GM06990 (cell line): ENCODE measurements at regions not wholly inside any gene's neighbourhood (a gene's known extent, or its start where the extent isn't known, plus 50 kb on each side); places are given as distances from the start of the nearest gene placed in this dataset.
"Not testable (repeated sequence)": the region's sequence is repeated elsewhere in the genome, so short reads cannot be mapped to it uniquely, and the experiment has no call there.

Experiments
- DNase-seq: peaks from one replicate; pipeline ENCODE4 v3.0.0-alpha.2; 2011; ENCODE audit not compliant: insufficient read length; ENCODE audit errors: extremely low read depth
- H3K27me3 ChIP-seq: replicated peaks from 2 replicates; pipeline ENCODE4 v1.6.0; 2011; ENCODE audit warnings: low read length; ENCODE audit not compliant: control insufficient read depth, insufficient read depth
- H3K36me3 ChIP-seq: 2 replicates; pipeline ENCODE4 v1.5.1; 2011; ENCODE audit warnings: low read length; ENCODE audit not compliant: control insufficient read depth, insufficient read depth
- H3K4me3 ChIP-seq: replicated peaks from 2 replicates; pipeline ENCODE4 v1.5.1; 2011; ENCODE audit warnings: low read depth, mild to moderate bottlenecking, control low read depth, low read length
- TF ChIP-seq, protein P1 (sequence below): IDR thresholded peaks from 2 replicates; pipeline ENCODE4 v1.5.1; 2011; ENCODE audit warnings: low read length, control low read depth, mild to moderate bottlenecking, inconsistent platforms; ENCODE audit not compliant: insufficient read depth, poor library complexity, severe bottlenecking

DNA sequence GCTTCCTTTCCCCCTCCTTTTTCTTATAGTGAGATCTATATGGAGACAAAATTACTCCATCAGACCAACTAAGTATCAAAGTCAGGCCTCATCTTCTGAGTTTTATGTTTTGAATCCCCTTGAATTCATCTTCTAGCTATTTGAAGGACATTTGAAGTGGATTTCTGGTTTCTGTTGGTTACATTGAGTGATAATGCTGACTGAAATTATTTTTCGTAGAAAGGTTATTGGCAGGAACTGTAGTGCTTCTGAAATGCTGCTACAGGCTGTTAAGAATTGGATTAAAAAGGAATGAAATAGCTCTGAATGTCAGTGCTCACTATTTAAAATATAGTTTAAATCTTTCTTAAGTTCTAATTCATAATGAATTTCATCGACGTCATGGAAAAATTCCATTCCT is 361.0 kb upstream of the TMEFF2 start:
- TF ChIP-seq, protein P1, sequence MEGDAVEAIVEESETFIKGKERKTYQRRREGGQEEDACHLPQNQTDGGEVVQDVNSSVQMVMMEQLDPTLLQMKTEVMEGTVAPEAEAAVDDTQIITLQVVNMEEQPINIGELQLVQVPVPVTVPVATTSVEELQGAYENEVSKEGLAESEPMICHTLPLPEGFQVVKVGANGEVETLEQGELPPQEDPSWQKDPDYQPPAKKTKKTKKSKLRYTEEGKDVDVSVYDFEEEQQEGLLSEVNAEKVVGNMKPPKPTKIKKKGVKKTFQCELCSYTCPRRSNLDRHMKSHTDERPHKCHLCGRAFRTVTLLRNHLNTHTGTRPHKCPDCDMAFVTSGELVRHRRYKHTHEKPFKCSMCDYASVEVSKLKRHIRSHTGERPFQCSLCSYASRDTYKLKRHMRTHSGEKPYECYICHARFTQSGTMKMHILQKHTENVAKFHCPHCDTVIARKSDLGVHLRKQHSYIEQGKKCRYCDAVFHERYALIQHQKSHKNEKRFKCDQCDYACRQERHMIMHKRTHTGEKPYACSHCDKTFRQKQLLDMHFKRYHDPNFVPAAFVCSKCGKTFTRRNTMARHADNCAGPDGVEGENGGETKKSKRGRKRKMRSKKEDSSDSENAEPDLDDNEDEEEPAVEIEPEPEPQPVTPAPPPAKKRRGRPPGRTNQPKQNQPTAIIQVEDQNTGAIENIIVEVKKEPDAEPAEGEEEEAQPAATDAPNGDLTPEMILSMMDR: no peak
- no peaks in the 10 kb centered on the region for H3K36me3 ChIP-seq
- H3K4me3 ChIP-seq: no peak overlapping the region
- DNase-seq: no peak
- H3K27me3 ChIP-seq: no peaks in the 10 kb centered on the region; the same call in 1 of the 2 replicates

DNA sequence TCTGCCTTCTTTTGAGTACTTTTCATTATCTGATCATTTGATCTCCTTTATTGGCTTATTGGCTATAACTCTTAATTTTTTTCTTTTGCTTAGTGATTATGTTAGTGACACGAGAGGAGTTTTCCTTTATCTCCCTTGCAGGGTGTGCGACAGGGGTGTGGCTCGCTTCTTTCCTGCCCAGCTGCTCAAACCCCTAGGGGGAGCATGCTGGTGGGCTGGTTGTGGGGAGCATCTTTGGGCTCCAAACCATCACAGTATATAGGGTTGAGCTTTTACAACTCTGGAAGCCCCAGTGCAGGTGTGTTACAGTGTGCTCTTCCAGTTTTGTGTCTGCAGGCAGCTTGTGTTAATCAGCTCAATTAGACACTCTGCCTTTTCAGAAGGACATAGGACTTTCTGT is 357.0 kb upstream of the TMEFF2 start:
- Histone ChIP-seq H3K36me3 (no peaks in the 10 kb centered on the region), H3K4me3 (no peak overlapping the region), H3K27me3 (no peaks in the 10 kb centered on the region; the same call in 1 of the 2 replicates)
- no peak for DNase-seq
- TF ChIP-seq, protein P1: no peak

DNA sequence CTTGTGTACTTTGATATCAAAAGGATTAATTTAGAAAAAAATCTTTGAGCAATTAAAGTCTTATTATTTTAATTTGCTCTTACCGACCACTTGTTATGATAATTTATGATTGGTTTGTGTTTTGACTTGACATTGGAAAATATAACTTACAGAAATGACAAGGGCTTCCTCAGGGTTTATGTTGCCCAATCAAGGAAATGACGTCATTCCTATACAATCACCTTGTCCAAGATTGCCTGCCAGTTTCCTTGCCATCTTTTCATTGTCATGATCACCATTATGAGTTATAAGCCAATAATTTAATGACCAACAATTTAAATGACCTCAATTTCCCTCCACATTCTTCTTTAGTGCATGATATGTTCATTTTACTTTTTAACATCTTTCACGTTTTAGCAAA is 351.8 kb upstream of the TMEFF2 start:
- no peaks in the 10 kb centered on the region for H3K36me3 ChIP-seq
- no peaks in the 10 kb centered on the region for H3K27me3 ChIP-seq
- no peak overlapping the region for H3K4me3 ChIP-seq
- TF ChIP-seq, protein P1: no peak
- no peak for DNase-seq

DNA sequence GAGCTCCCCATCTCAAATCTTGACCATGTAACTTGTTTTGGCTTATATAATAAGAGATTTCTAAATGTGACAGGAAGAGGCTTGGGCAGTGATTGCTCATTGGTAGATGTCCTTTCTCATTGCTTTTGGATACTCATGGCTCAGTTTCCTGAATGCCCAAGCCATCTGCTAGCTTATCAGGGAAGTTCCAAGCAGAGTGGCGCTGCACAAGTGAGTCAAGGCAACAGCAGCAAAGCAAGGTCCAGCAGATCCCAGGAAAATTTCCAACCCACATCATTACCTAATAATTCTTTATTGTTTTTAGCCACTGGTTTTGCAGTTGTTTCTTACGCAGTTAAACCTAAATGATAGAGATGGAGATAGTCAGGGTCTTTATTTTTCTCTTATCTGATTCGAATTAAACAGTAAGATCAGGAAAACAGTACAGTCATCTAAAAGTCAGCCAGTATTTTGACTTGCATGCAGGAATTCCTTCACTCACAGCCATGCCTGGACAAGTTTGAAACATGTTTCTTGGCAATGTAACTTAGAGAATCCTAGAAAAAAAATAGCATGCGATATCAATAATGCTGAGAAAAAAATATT is 349.7 kb upstream of the TMEFF2 start:
- H3K27me3 ChIP-seq: no peaks in the 10 kb centered on the region
- H3K36me3 ChIP-seq: no peaks in the 10 kb centered on the region
- TF ChIP-seq, protein P1: no peak
- H3K4me3 ChIP-seq: no peak overlapping the region
- DNase-seq: no peak

DNA sequence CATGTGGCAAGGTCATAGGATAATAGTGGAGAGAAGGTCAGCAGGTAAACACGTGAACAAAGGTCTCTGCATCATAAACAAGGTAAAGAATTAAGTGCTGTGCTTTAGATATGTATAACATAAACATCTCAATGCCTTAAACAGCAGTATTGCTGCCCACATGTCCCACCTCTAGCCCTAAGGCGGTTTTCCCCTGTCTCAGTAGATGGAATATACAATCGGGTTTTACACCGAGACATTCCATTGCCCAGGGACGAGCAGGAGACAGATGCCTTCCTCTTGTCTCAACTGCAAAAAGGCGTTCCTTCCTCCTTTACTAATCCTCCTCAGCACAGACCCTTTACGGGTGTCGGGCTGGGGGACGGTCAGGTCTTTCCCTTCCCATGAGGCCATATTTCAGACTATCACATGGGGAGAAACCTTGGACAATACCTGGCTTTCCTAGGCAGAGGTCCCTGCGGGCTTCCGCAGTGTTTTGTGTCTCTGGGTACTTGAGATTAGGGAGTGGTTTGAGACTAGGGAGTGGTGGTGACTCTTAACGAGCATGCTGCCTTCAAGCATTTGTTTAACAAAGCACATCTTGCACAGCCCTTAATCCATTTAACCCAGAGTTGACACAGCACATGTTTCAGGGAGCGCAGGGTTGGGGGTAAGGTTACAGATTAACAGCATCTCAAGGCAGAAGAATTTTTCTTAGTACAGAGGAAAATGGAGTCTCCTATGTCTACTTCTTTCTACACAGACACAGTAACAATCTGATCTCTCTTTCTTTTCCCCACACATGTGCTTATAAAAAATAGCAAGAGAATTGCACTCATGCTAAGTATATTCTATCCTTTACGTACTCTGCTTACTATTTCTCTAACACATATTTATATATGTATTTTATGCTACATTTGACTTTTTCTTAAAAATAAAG is 347.7 kb upstream of the TMEFF2 start:
- DNase-seq, H3K4me3 ChIP-seq, H3K27me3 ChIP-seq, H3K36me3 ChIP-seq: not testable (repeated sequence)

DNA sequence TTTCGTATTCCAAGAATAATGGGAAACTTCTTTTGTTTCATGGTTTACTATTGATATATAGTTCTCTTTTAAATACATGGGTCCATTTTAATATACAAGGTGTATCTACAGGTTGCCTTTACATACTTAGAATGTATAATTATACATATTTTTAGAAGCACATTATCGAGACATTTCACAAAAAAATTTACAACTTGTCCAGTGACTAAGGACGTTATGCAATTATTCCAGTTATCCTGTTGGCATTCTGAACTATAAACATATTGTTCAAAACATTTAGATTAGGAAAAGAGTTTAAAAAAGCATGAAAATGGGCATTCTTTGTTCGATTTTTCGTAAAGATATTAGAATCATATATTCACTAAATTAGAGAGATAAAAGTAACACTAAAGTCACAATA is 344.6 kb upstream of the TMEFF2 start:
- Histone ChIP-seq H3K27me3 (no peaks in the 10 kb centered on the region), H3K4me3 (no peak overlapping the region), H3K36me3 (no peaks in the 10 kb centered on the region)
- TF ChIP-seq, protein P1: no peak
- no peak for DNase-seq
